LNCaP clone FGC (cell line): ENCODE measurements at regions not wholly inside any gene's neighbourhood (a gene's known extent, or its start where the extent isn't known, plus 50 kb on each side); places are given as distances from the start of the nearest gene placed in this dataset.
A peak's percentile ranks its signal among the peaks of the same experiment; 100 is the strongest.

Source experiments
- DNase-seq: peaks from one replicate; pipeline ENCODE4 v3.0.0-alpha.2; 2011; ENCODE audit warnings: low read depth
- H3K4me3 ChIP-seq: 2 replicates; pipeline ENCODE4 v1.5.1; 2011; ENCODE audit warnings: mild to moderate bottlenecking, low read depth, low read length, control low read depth
- TF ChIP-seq, protein P1 (sequence below): IDR thresholded peaks from 2 replicates; pipeline ENCODE4 v1.5.1; 2012; ENCODE audit warnings: mild to moderate bottlenecking; ENCODE audit not compliant: control insufficient read depth, insufficient read depth; ENCODE audit errors: extremely low read depth

GRCh38 chr10:128735996-128736395 lies 609.8 kb upstream of the MKI67 start:
- H3K4me3 ChIP-seq, result no peak overlapping the region
- no peak for DNase-seq
- TF ChIP-seq, protein P1, sequence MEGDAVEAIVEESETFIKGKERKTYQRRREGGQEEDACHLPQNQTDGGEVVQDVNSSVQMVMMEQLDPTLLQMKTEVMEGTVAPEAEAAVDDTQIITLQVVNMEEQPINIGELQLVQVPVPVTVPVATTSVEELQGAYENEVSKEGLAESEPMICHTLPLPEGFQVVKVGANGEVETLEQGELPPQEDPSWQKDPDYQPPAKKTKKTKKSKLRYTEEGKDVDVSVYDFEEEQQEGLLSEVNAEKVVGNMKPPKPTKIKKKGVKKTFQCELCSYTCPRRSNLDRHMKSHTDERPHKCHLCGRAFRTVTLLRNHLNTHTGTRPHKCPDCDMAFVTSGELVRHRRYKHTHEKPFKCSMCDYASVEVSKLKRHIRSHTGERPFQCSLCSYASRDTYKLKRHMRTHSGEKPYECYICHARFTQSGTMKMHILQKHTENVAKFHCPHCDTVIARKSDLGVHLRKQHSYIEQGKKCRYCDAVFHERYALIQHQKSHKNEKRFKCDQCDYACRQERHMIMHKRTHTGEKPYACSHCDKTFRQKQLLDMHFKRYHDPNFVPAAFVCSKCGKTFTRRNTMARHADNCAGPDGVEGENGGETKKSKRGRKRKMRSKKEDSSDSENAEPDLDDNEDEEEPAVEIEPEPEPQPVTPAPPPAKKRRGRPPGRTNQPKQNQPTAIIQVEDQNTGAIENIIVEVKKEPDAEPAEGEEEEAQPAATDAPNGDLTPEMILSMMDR, result no peak

- TF ChIP-seq, protein P1, result no peak
- H3K4me3 ChIP-seq, result no peak overlapping the region
- peak; percentile 30 for DNase-seq
Measured at GRCh38 chr10:128738386-128738915, 612.2 kb upstream of the MKI67 start.

GRCh38 chr10:128739930-128740329 lies 613.7 kb upstream of the MKI67 start:
- TF ChIP-seq, protein P1, result peak; percentile 44
- H3K4me3 ChIP-seq, result no peak overlapping the region
- no peak for DNase-seq

GRCh38 chr10:128741180-128741579 lies 615.0 kb upstream of the MKI67 start:
- TF ChIP-seq, protein P1, result no peak
- H3K4me3 ChIP-seq, result no peak overlapping the region
- DNase-seq, result no peak

GRCh38 chr10:128741680-128742079 lies 615.5 kb upstream of the MKI67 start:
- no peak for DNase-seq
- no peak overlapping the region for H3K4me3 ChIP-seq
- TF ChIP-seq, protein P1, result no peak

DNA sequence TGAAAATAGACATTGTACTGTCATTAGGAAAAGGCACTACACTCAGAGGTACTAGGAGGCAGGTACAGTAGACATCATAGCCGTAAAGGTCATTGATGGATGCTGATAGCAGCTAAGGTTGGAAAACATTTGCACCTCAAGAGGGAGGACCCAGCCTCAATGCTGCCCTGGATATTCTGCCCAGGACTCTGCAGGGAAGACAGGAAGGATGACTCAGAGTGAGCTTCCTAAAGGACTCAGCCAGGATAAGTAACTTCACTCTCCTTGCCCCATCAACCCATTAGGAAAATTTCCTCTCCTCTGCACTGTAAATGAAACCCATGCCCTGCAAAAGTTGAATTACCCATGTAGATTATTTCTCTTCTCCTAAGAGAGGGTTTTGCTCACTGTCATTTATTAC lies 617.9 kb upstream of the MKI67 start:
- TF ChIP-seq, protein P1, result no peak
- H3K4me3 ChIP-seq, result no peak overlapping the region
- DNase-seq, result no peak

GRCh38 chr10:128744811-128745305 lies 618.6 kb upstream of the MKI67 start:
- H3K4me3 ChIP-seq, result no peak overlapping the region
- TF ChIP-seq, protein P1, result no peak
- no peak for DNase-seq
